HG02759 (cell line): ENCODE measurements at regions not wholly inside any gene's neighbourhood (a gene's known extent, or its start where the extent isn't known, plus 50 kb on each side); places are given as distances from the start of the nearest gene placed in this dataset.

Experiments
- ATAC-seq: cut with Tn5 transposase; IDR thresholded peaks from one replicate; pipeline ENCODE4 v1.9.1; 2021; ENCODE audit warnings: mild to moderate bottlenecking, moderate library complexity; ENCODE audit not compliant: unreplicated experiment

DNA sequence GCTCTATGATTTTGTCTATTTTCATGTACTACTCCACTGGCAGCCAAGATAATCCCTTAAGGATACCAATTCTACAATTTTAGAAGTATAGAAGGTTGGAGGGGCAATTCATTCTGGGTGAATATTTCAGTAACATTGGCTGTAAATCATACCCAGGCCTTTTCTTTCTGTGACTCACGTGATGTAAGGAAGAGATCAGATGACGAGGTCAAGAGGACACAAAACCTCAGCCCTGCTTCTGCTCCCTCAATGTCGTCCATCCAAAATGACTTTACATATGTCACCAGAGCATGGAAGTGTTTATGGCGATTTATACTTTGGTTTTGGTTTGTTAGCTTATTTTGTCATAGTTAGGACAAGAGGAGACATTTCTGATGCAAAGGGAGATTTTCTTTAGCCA, 70.7 kb upstream of the SLC4A4 start:
- no peak for ATAC-seq

DNA sequence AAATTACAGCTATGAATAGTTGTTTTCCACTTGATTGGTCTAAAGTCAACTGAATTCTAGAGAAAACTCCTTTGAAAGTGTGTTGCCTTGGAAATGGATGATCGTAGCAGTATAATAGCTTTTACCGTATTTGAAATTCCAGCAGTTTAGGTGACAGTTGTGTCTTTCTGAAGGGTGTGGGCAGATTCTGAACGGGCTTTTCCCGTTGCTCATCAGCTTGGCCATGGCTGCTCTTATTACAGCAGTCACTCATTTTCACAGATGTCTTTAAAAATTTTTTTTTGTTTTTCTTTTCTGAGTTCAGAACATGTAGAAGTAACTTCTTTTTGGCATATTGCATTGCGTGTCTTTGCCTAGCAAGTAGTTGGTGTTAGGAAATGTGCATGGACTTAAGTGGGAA, 69.6 kb upstream of the SLC4A4 start:
- no peak for ATAC-seq

DNA sequence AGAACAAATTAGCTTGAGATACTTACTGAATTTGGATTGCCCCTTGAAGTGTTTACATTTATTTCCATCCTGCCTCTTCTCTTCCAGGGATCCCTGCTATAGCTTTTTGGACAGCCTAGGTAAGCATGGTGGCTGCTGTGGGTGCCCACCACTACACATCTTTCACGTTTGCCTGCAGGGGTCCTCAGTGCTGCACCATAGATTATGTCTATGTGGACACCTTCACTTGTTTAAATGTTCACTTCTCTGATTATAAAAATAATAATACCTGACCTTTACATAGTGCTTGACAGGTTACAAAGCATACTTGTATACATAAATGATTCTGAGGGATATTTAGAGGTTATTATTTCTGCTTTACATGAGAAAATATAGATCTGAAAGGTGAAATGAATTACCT, 67.9 kb upstream of the SLC4A4 start:
- peak; percentile 47 for ATAC-seq

DNA sequence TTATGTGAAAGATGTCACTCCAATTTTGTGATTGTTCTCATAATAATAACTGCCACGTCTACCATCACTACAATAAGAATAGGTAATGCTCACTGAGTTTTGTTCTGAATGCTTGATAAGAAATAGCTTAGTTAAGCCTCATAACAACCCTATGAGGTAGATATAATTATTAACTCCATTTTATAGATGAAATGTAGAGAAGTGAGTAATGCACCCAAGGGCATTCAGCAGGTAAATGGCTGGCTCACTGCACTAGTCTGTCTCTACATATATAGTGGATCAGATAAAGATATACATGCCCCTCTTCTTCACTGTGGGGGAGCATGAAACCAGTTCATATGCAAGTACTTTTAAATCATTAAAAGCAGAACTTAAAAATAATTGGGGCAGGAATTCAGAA, 65.8 kb upstream of the SLC4A4 start:
- ATAC-seq, result no peak

DNA sequence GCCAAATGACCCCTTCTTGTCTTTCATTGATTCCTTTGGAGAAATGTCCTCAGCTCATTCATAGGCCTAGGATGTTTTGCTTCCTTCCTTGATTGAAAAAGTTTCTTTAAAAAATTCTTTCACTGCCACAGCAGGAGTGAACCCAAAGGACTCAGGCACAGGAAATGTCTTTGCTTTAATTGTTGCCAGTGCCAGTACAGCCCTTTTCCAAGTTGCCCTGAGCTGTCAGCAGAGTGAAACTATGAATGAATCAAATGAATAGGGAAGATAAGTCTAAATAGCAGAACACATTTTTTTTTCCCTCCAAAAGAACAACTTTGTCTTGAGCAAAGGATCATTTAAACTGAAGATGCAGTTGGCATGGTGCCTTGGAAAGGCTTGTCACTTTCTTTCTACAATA, 63.8 kb upstream of the SLC4A4 start:
- no peak for ATAC-seq

DNA sequence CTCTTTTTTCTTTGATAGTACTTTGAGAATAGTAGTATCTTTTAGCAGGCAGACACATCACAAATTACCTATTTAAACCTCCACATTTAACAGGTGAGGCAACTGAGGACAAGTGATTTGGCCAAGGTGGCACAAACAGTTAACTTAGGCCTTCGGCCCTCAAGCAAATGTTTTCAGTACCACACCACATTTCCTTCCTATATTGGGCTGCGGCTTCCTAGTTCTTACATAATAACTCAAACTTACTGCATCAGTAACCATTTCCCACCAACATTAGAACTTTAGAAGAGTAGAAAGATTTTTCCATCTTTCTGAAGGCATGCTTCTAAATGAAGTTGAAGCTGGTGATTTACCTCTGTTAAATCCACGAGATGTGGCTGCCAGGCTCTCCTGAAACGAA, 63.2 kb upstream of the SLC4A4 start:
- ATAC-seq, result peak; percentile 44

DNA sequence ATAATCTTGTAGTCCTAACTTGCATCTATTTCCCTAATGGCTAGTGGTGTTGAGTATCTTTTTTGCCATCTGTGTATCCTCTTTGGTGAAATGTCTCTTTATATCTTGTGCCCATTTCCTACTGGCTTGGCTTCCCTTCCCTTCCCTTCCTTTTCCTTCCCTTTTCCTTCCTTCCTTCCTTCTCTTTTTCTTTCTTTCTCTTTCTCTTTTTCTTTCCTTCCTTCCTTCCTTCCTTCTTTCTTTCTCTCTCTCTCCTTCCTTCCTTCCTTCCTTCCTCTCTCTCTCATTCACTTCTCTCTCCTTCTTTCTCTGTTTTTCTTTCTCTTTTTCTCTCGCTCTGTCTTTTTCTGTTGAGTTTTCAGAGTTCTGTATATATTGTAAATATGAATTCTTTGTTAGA, 61.5 kb upstream of the SLC4A4 start:
- no peak for ATAC-seq

DNA sequence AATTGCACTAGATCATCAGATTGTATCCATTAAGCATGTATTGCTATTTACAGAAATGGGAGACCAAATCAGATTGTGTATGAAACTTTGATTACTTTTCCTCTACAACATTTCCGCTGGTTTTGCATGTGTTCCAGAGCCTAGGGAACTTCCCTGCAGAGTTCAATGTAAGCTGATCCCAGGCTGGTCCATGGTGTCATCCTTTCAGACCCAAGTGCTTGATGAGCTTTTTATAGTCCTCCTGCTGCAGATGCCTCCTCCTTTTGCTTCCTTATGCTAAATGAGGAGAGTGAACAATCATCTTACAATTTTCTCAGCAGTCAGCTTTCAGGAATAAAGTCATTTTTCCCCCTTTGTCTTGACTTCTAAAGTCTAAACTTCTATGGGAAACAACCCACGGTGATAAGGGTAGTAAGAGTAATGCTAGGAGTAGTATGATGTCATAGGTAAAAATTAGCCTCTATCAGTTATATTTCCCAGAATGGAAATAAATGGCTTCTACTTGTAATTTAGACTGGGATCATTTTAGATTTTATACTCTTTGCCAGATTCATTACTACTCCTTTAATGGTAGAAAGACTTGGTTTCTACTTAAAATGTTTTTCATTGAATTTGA, 55.1 kb upstream of the SLC4A4 start:
- no peak for ATAC-seq

DNA sequence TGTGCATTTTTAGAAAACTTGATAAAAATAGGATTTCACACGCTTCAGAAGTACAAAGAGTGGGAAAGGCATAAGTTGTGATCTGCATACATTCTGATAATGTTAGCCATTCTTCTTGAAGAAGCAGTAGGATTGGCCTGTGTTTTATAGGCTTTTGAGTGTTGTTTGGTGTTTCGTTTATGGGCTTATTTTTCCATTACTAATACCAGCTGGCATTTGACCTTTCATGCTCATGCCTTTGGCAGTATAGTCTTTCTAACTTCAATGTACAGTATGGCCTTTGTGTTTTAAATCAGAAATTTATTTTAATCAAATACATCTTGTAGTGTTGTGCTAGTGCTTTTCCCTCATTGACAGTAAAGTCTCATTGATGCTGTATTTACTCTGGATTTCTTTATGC, 51.5 kb upstream of the SLC4A4 start:
- no peak for ATAC-seq

DNA sequence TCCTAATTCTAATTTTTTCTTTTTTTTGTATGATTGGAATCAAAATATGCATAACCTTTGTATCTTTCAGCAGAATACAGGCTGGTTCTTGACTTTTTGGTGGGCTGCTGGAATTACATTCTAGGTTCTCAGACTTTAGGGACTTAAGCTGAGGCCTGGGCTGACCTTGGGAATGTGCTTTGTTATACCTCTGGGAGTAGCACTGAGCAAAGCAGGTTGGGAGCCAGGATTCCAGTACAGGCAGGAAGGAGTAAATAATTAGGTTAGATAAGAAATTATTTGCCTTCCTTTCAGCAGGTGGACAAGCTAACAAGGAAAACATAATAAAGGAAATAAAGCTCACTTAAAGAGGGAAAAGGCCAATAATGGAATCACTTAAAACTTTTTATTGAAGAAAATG, 49.9 kb upstream of the SLC4A4 start:
- ATAC-seq, result no peak
